H1 (cell line): ENCODE measurements at regions not wholly inside any gene's neighbourhood (a gene's known extent, or its start where the extent isn't known, plus 50 kb on each side); places are given as distances from the start of the nearest gene placed in this dataset.

Experiments used
- CTCF ChIA-PET: fragments of 300-600 bp; sonication (Branson Sonifier 250); formaldehyde crosslinking; loops from one replicate; lab custom pipeline; 2021; ENCODE audit not compliant: partially characterized antibody; lab: Charles Lee
- POLR2A ChIA-PET: fragments of 300-600 bp; sonication (Branson Sonifier 250); formaldehyde crosslinking; loops from one replicate; lab custom pipeline; 2021; ENCODE audit warnings: inconsistent platforms; ENCODE audit not compliant: partially characterized antibody; lab: Charles Lee
- DNase-seq, 2 experiments: peaks; one replicate each; pipeline versions ENCODE4 v3.0.0 to v3.0.0-alpha.2; 2010 to 2022; ENCODE audit warnings: low spot score in 2 of 2, low read depth in 1 of 2, mixed read lengths in 1 of 2
- FAIRE-seq: peaks from 2 replicates; lab custom pipeline; 2011; peaks lifted over from hg19 to GRCh38; lab: Jason Lieb, UNC
- H2AFZ ChIP-seq: 2 replicates; pipeline ENCODE4 v1.8.1; 2012; ENCODE audit warnings: low read length, inconsistent platforms
- H2AK5ac ChIP-seq: 2 replicates; pipeline ENCODE4 v1.6.1; 2013; ENCODE audit warnings: low read depth, low read length
- H2BK120ac ChIP-seq: replicated peaks from 2 replicates; pipeline ENCODE3; 2013; ENCODE audit warnings: low read depth, low read length, inconsistent platforms
- H2BK12ac ChIP-seq: 2 replicates; pipeline ENCODE4 v1.6.1; 2013; ENCODE audit warnings: low read depth, low read length
- H2BK15ac ChIP-seq: 2 replicates; pipeline ENCODE4 v1.6.1; 2013; ENCODE audit warnings: low read length
- H2BK20ac ChIP-seq: 2 replicates; pipeline ENCODE4 v1.6.1; 2013; ENCODE audit warnings: low read length
- H2BK5ac ChIP-seq: 2 replicates; pipeline ENCODE4 v1.6.1; 2013; ENCODE audit warnings: low read depth, low read length
- H3K14ac ChIP-seq: 2 replicates; pipeline ENCODE4 v1.6.1; 2013; ENCODE audit warnings: inconsistent platforms; ENCODE audit not compliant: insufficient read length
- H3K18ac ChIP-seq: 2 replicates; pipeline ENCODE4 v1.6.1; 2013; ENCODE audit warnings: low read length; ENCODE audit errors: extremely low read depth
- H3K23ac ChIP-seq: 2 replicates; pipeline ENCODE4 v1.6.1; 2013; ENCODE audit warnings: inconsistent platforms; ENCODE audit not compliant: insufficient read length
- H3K23me2 ChIP-seq: 2 replicates; pipeline ENCODE4 v1.6.1; 2013; ENCODE audit warnings: low read depth, low read length
- H3K27ac ChIP-seq: 2 replicates; pipeline ENCODE4 v1.6.1; 2011; ENCODE audit warnings: low read depth, low read length, inconsistent platforms
- H3K27me3 ChIP-seq, 4 experiments: replicated peaks in 1 of 4; 1 replicate in 1 of 4; 2 replicates in 3 of 4; pipeline versions ENCODE4 v1.6.1 to v1.8.1; 2011 to 2013; ENCODE audit warnings: low read length in 3 of 4, mild to moderate bottlenecking in 3 of 4, inconsistent platforms in 2 of 4, mixed read lengths in 2 of 4, moderate library complexity in 1 of 4; ENCODE audit not compliant: control insufficient read depth in 3 of 4, insufficient read depth in 3 of 4; ENCODE audit errors: extremely low read depth in 1 of 4
- H3K36me3 ChIP-seq, 4 experiments: 2 replicates each; pipeline versions ENCODE4 v1.6.1 to v1.8.1; 2011 to 2013; ENCODE audit warnings: mild to moderate bottlenecking in 4 of 4, low read length in 3 of 4, moderate library complexity in 2 of 4, control low read depth in 1 of 4, inconsistent platforms in 1 of 4; ENCODE audit not compliant: insufficient read depth in 4 of 4, control insufficient read depth in 2 of 4
- H3K4ac ChIP-seq: replicated peaks from 2 replicates; pipeline ENCODE3; 2013; ENCODE audit warnings: low read length, low read depth, mixed read lengths, inconsistent platforms; ENCODE audit not compliant: insufficient read length
- H3K4me1 ChIP-seq, 4 experiments: replicated peaks in 1 of 4; 1 replicate in 1 of 4; 2 replicates in 3 of 4; pipeline versions ENCODE4 v1.6.1 to v1.8.1; 2011 to 2013; ENCODE audit warnings: low read length in 3 of 4, inconsistent platforms in 2 of 4, mixed read lengths in 1 of 4; ENCODE audit not compliant: insufficient read depth in 4 of 4, control insufficient read depth in 3 of 4
- H3K4me2 ChIP-seq, 2 experiments: 2 replicates each; pipeline versions ENCODE4 v1.6.1 to v1.8.1; 2011 to 2013; ENCODE audit warnings: low read depth in 2 of 2, low read length in 2 of 2, control low read depth in 1 of 2, inconsistent platforms in 1 of 2, mild to moderate bottlenecking in 1 of 2; ENCODE audit not compliant: insufficient read depth in 1 of 2
- H3K4me3 ChIP-seq, 4 experiments: fragments of 200-600, 300-600 bp in 1 of 4; sonication (generic), shearing (Covaris generic), sonication (Bioruptor Twin) in 1 of 4; 2 replicates each; pipeline versions ENCODE4 v1.5.1 to v1.8.1; 2011 to 2016; ENCODE audit warnings: low read length in 4 of 4, low read depth in 3 of 4, control low read depth in 2 of 4, inconsistent platforms in 2 of 4, mild to moderate bottlenecking in 2 of 4, mixed read lengths in 1 of 4, moderate library complexity in 1 of 4; ENCODE audit not compliant: insufficient read depth in 2 of 4; ENCODE audit errors: extremely low read depth in 1 of 4
- H3K56ac ChIP-seq: replicated peaks from 2 replicates; pipeline ENCODE3; 2013; ENCODE audit warnings: low read depth, mild to moderate bottlenecking, mixed read lengths, low read length, inconsistent platforms; ENCODE audit not compliant: insufficient read length
- H3K79me1 ChIP-seq: 2 replicates; pipeline ENCODE4 v1.6.1; 2013; ENCODE audit warnings: low read depth, low read length, control low read depth
- H3K79me2 ChIP-seq, 2 experiments: 2 replicates each; pipeline versions ENCODE4 v1.6.1 to v1.8.1; 2012 to 2013; ENCODE audit warnings: low read length in 2 of 2, mild to moderate bottlenecking in 2 of 2, inconsistent platforms in 1 of 2; ENCODE audit not compliant: insufficient read depth in 2 of 2, control insufficient read depth in 1 of 2
- H3K9ac ChIP-seq, 4 experiments: replicated peaks in 1 of 4; 1 replicate in 1 of 4; 2 replicates in 3 of 4; pipeline versions ENCODE4 v1.6.1 to v1.8.1; 2011 to 2013; ENCODE audit warnings: low read depth in 3 of 4, low read length in 3 of 4, control low read depth in 2 of 4, mild to moderate bottlenecking in 2 of 4, moderate library complexity in 2 of 4, inconsistent platforms in 1 of 4; ENCODE audit errors: extremely low read depth in 1 of 4
- H3K9me3 ChIP-seq, 2 experiments: 2 replicates each; pipeline versions ENCODE4 v1.6.1 to v1.8.1; 2012 to 2013; ENCODE audit warnings: mild to moderate bottlenecking in 2 of 2, moderate library complexity in 2 of 2, control low read depth in 1 of 2, inconsistent platforms in 1 of 2, low read depth in 1 of 2, low read length in 1 of 2, mixed read lengths in 1 of 2; ENCODE audit not compliant: insufficient read depth in 2 of 2
- H4K20me1 ChIP-seq, 2 experiments: replicated peaks in 1 of 2; 2 replicates each; pipeline versions ENCODE3 to v1.8.1; 2011 to 2013; ENCODE audit warnings: inconsistent platforms in 2 of 2, low read length in 2 of 2, mild to moderate bottlenecking in 1 of 2; ENCODE audit not compliant: insufficient read depth in 2 of 2, control insufficient read depth in 1 of 2
- H4K5ac ChIP-seq: 2 replicates; pipeline ENCODE4 v1.6.1; 2013; ENCODE audit warnings: low read length, low read depth, mixed read lengths, inconsistent platforms; ENCODE audit not compliant: insufficient read length
- H4K8ac ChIP-seq: 2 replicates; pipeline ENCODE4 v1.8.0; 2013; ENCODE audit warnings: mild to moderate bottlenecking, moderate library complexity, low read length, inconsistent platforms; ENCODE audit not compliant: insufficient read depth; ENCODE audit errors: extremely low read depth
- H4K91ac ChIP-seq: replicated peaks from 2 replicates; pipeline ENCODE3; 2013; ENCODE audit warnings: low read length, mixed read lengths, inconsistent platforms; ENCODE audit not compliant: insufficient read length
- ATF2 ChIP-seq: IDR thresholded peaks from 2 replicates; pipeline ENCODE4 v1.6.1; 2012; ENCODE audit warnings: low read length, inconsistent platforms
- BACH1 ChIP-seq: IDR thresholded peaks from 2 replicates; pipeline ENCODE4 v1.6.1; 2012; ENCODE audit warnings: low read length, improper control_type of control experiment
- CREB1 ChIP-seq: IDR thresholded peaks from 2 replicates; pipeline ENCODE4 v1.6.1; 2012; ENCODE audit warnings: inconsistent platforms
- EP300 ChIP-seq, 2 experiments: IDR thresholded peaks; 1 replicate in 1 of 2; 2 replicates in 1 of 2; pipeline ENCODE4 v1.6.1; 2011 to 2012; ENCODE audit warnings: low read depth in 2 of 2, low read length in 2 of 2, mild to moderate bottlenecking in 2 of 2, borderline replicate concordance in 1 of 2, inconsistent platforms in 1 of 2, moderate library complexity in 1 of 2
- EZH2 ChIP-seq: fragments of 200-600 bp; sonication (generic); IDR thresholded peaks from 2 replicates; pipeline ENCODE4 v1.7.1; 2012; ENCODE audit warnings: low read depth, mild to moderate bottlenecking, moderate library complexity, low read length, inconsistent platforms; ENCODE audit not compliant: severe bottlenecking
- GABPA ChIP-seq: IDR thresholded peaks from 2 replicates; pipeline ENCODE4 v1.6.1; 2011; ENCODE audit warnings: mild to moderate bottlenecking, low read length, moderate library complexity, borderline replicate concordance; ENCODE audit not compliant: insufficient read depth
- HDAC6 ChIP-seq: IDR thresholded peaks from one replicate; pipeline ENCODE4 v1.7.1; 2012; ENCODE audit warnings: low read depth, mild to moderate bottlenecking, inconsistent platforms, low read length, moderate library complexity
- JUND ChIP-seq: IDR thresholded peaks from 2 replicates; pipeline ENCODE4 v1.6.1; 2011; ENCODE audit warnings: mild to moderate bottlenecking, improper control_type of control experiment, low read length
- KDM1A ChIP-seq: fragments of 200-600, 300-600 bp; sonication (generic); IDR thresholded peaks from 2 replicates; pipeline ENCODE4 v1.7.1; 2016; ENCODE audit warnings: mild to moderate bottlenecking, low read length, borderline replicate concordance
- MAX ChIP-seq: IDR thresholded peaks from 2 replicates; pipeline ENCODE4 v1.6.1; 2012; ENCODE audit warnings: inconsistent platforms
- NANOG ChIP-seq: IDR thresholded peaks from 2 replicates; pipeline ENCODE4 v1.6.1; 2011; ENCODE audit warnings: low read length, low read depth, mild to moderate bottlenecking, inconsistent platforms; ENCODE audit not compliant: insufficient read depth, poor library complexity, severe bottlenecking
- PHF8 ChIP-seq: fragments of 200-600 bp; sonication (generic); conservative IDR thresholded peaks from 2 replicates; pipeline ENCODE4 v1.7.1; 2012; ENCODE audit warnings: low read depth, mild to moderate bottlenecking, inconsistent platforms, low read length, moderate library complexity
- RXRA ChIP-seq: IDR thresholded peaks from 2 replicates; pipeline ENCODE4 v1.6.1; 2011; ENCODE audit warnings: low read depth, mild to moderate bottlenecking, low read length, moderate library complexity; ENCODE audit not compliant: insufficient read depth
- WGBS, 2 experiments: shearing (Covaris generic) in 1 of 2; methylation state at CpG; one replicate each; pipeline versions ENCODE4 v1.1.6 to v1.1.7; 2013 to 2015; ENCODE audit warnings: low lambda C conversion rate in 2 of 2, mixed read lengths in 2 of 2, inconsistent platforms in 1 of 2, low coverage in 1 of 2, missing lambda C conversion rate in 1 of 2; ENCODE audit not compliant: insufficient replicate concordance in 2 of 2, insufficient coverage in 1 of 2, insufficient read length in 1 of 2; ENCODE audit errors: extremely low coverage in 1 of 2, missing lambda C conversion rate in 1 of 2; 5-methylcytosine and 5-hydroxymethylcytosine counted together

- no peaks in the 10 kb centered on the region for H3K36me3 ChIP-seq
- no peak overlapping the region for H3K9ac ChIP-seq
- no peak overlapping the region for H3K4ac ChIP-seq
- no peaks in the 10 kb centered on the region for H3K23me2 ChIP-seq
- H3K27ac ChIP-seq, result no peak overlapping the region
- no peak overlapping the region for H3K23ac ChIP-seq
- no peak overlapping the region for H3K4me3 ChIP-seq
- H3K18ac ChIP-seq, result no peak overlapping the region
- no peaks in the 10 kb centered on the region for H3K79me2 ChIP-seq
- no peak overlapping the region for H4K91ac ChIP-seq
- H3K27me3 ChIP-seq, result no peaks in the 10 kb centered on the region
- ChIA-PET CTCF (interaction anchor here (0.6 to 0.7 kb wide), 3 partner anchors 18 to 1698 kb away, joined by 3 read pairs; no protein-coding TSS in a partner anchor), POLR2A (no interaction called here)
- H2BK120ac ChIP-seq, result no peak overlapping the region
- no peak overlapping the region for H2BK12ac ChIP-seq
- WGBS, 2 experiments, result 94% methylated on average over 11 of the region's 11 CpGs; no CpG with 5 or more reads in 1 of the 2 experiments
- no peak overlapping the region for H2BK5ac ChIP-seq
- H3K4me1 ChIP-seq, result no peaks in the 10 kb centered on the region
- H3K14ac ChIP-seq, result no peak overlapping the region
- FAIRE-seq, result no peak
- H3K79me1 ChIP-seq, result no peaks in the 10 kb centered on the region
- no peak overlapping the region for H4K5ac ChIP-seq
- H4K20me1 ChIP-seq, result no peaks in the 10 kb centered on the region
- no peak for DNase-seq
- no peak overlapping the region; the same call in 1 of the 2 replicates for H4K8ac ChIP-seq
- no peak overlapping the region for H2BK20ac ChIP-seq
- no peak overlapping the region for H2AK5ac ChIP-seq
- peaks cover 14 to 20% of the 10 kb centered on the region in 2 experiments for H3K9me3 ChIP-seq
- H2BK15ac ChIP-seq, result no peak overlapping the region
- H3K56ac ChIP-seq, result no peak overlapping the region
- TF ChIP-seq CREB1 (no peak), GABPA (no peak), BACH1 (no peak), PHF8 (no peak), NANOG (no peak), EP300 (IDR thresholded peaks at IDR 0.05; ENCODE audit: borderline replicate concordance in 1 of 2, low read depth in 2 of 2, low read length in 2 of 2) (no peak), JUND (no peak), EZH2 (no peak), MAX (no peak), KDM1A (no peak), ATF2 (no peak), RXRA (no peak), HDAC6 (no peak)
- TF ChIP-seq, all 59 proteins: peak for 0
- no peak overlapping the region for H3K4me2 ChIP-seq
- H2AFZ ChIP-seq, result no peak overlapping the region
Observed at GRCh38 chr2:184523732-184524131, 74.6 kb upstream of the ZNF804A start.
